ENCODE measurements at regions not wholly inside any gene's neighbourhood (a gene's known extent, or its start where the extent isn't known, plus 50 kb on each side); places are given as distances from the start of the nearest gene placed in this dataset.

DNA sequence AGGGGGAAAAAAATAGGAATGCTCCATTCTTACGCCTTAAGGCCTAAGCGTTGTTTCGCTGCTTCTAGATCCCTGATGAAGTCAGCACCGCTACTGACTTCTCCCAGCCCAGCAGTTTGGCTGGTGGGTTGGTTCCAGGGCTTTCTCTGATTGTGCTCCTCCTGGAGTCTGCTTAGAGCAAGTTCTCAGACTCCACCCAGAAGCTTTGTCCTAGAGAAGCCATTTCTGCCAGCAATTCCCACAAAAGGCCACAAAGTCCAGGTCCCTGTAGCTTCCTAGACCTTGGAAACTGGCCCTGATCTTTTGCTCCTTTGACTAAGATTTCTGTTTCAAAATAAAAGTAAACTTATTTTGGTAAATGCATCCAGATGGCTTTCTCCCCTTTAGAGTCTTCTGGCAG is 65.4 kb downstream of the KCTD12 start:
- no peak for DNase-seq (ENCODE audit: low read depth, low spot score)
- TF ChIP-seq, protein P1, sequence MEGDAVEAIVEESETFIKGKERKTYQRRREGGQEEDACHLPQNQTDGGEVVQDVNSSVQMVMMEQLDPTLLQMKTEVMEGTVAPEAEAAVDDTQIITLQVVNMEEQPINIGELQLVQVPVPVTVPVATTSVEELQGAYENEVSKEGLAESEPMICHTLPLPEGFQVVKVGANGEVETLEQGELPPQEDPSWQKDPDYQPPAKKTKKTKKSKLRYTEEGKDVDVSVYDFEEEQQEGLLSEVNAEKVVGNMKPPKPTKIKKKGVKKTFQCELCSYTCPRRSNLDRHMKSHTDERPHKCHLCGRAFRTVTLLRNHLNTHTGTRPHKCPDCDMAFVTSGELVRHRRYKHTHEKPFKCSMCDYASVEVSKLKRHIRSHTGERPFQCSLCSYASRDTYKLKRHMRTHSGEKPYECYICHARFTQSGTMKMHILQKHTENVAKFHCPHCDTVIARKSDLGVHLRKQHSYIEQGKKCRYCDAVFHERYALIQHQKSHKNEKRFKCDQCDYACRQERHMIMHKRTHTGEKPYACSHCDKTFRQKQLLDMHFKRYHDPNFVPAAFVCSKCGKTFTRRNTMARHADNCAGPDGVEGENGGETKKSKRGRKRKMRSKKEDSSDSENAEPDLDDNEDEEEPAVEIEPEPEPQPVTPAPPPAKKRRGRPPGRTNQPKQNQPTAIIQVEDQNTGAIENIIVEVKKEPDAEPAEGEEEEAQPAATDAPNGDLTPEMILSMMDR (IDR thresholded peaks at IDR 0.05; ENCODE audit: insufficient read depth, low read length, missing control alignments), result no peak
- POLR2A ChIA-PET, result no interaction called here

DNA sequence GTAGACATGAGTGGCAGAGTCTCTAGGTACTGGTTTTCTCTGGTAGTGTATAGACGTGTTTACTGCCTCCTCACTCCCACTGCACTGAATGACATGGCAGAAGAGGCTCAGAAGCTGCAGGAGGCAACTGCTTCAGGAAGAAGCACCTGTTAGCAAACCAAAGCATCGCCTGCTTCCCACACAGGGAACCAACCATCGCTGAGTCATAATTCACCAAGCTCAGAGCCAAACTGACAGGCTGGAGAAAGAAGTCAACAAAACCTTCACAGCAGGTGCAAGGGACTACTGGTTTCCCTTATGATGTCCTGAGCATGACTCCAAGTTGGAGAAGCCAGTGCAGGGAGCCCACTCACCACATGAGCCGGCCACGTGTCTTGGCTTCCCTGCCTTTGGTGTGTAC is 69.8 kb downstream of the KCTD12 start:
- ChIA-PET POLR2A (no interaction called here), CTCF (no interaction called here)
- DNase-seq (ENCODE audit: low read depth, low spot score), result no peak
- TF ChIP-seq, protein P1 (IDR thresholded peaks at IDR 0.05; ENCODE audit: insufficient read depth, low read length, missing control alignments), result no peak
- H3K4me3 ChIP-seq (ENCODE audit: low read depth, low read length), result no peak overlapping the region

More for the DNA sequence above, 65.4 kb downstream of the KCTD12 start:
- CTCF ChIA-PET, result no interaction called here
- no peak overlapping the region for H3K4me3 ChIP-seq (ENCODE audit: low read depth, low read length)

DNA sequence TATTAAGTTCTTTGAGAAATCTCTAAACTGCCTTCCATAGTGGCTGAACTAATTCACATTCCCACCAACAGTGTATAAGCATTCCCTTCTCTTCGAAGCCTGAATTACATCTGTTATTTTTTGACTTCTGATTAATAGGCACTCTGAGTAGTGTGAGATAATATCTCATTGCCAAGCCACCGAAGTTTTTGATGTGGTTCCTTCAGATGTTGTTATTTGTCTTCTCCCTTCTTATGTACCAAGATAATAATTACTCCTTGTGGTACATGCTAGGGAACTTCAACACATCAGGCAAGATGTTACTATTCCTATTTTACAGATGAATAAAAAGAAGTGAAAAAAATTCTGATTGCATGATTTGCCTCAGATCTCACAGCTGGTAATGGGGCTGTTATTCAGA is 70.9 kb downstream of the KCTD12 start:
- H3K4me3 ChIP-seq (ENCODE audit: low read depth, low read length), result no peak overlapping the region
- POLR2A ChIA-PET, result no interaction called here
- TF ChIP-seq, protein P1 (IDR thresholded peaks at IDR 0.05; ENCODE audit: insufficient read depth, low read length, missing control alignments), result no peak
- DNase-seq (ENCODE audit: low read depth, low spot score), result no peak
- CTCF ChIA-PET, result no interaction called here

DNA sequence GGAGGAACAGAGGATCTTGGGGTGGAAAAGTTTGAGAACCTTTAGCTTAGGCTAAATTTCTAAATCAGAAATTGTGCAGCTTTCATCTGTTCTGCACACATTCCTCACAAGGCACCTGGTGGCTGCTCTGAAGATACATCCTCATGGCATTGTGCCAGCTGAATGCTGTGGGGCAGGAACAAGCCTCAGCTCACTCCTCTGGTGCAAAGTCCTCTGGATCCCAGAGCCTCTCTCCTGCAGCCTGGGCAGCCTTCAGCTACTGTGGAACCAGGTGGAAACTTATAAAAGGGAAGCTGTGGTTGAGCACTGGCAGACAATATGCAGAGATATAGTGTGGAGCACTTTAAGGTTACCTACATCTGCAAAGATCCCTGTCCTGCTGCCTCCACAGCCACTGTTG is 72.3 kb downstream of the KCTD12 start:
- no peak overlapping the region for H3K4me3 ChIP-seq (ENCODE audit: low read depth, low read length)
- TF ChIP-seq, protein P1 (IDR thresholded peaks at IDR 0.05; ENCODE audit: insufficient read depth, low read length, missing control alignments), result no peak
- ChIA-PET POLR2A (no interaction called here), CTCF (no interaction called here)
- DNase-seq (ENCODE audit: low read depth, low spot score), result no peak

DNA sequence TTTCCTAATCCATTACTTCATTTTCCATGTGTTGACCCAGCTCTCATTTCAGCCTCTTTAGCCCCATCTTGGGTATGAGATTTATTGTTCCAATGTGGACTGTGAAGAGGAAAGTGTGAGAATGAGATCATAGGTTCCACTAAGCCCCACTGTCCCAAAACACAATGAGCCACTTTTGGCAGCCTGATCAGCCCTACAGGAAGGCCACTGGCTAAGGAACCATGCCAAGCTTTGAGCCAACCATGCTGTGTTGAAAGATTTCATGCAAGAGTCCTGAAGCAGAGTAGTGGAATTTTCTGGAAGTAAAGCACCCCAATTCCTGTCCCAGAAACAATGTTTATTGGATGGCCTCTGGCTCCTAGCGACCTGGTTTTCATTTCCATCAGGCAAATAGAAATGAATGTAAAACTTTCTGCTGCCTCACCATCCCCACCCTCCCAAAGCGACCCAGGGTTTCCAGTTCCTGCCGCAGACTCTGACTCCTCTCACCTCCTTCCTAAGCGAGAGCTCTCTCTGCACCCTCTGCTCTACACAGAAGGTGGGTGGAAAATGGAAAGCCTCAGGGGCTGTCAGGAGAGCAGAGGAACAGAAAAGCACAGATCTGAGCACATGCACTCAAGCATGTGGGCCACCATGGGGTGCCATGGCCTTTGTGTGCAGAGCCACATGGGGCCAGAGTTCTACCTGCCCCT is 73.1 kb downstream of the KCTD12 start:
- TF ChIP-seq, protein P1 (IDR thresholded peaks at IDR 0.05; ENCODE audit: insufficient read depth, low read length, missing control alignments), result no peak
- POLR2A ChIA-PET, result no interaction called here
- no peak for DNase-seq (ENCODE audit: low read depth, low spot score)
- H3K4me3 ChIP-seq (ENCODE audit: low read depth, low read length), result no peak overlapping the region
- CTCF ChIA-PET, result no interaction called here

DNA sequence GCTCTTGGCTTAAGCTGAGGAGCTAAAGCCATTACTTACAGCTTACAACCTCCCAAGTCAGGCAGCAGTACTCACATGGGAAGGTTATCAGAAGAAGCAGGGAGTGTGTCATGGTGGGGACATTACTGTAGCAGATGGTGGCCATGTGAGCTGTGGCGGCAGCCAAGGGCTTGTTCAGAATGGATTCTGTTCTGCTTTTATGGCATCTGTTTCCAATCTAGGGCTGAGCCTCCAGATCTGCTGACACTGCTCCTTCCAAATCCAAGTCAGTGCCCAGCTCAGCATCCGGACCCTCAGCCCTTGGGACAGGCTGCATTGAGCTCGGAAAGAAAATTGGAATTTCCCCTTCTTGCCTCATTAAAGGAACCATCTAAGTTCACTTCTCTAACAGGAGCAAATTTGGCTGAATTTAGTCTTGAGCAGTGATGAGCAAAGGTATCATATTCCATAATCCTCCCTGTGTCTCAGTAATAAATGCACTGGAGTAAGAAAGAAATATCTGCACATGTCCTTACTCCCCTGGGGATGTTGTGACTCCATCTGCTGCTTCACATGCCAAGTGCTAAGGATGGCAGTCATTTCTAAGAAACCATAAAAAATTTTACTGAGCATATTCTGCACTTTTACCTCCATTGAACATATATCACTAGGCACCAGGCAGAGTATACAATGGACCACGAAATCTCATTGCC is 73.9 kb downstream of the KCTD12 start:
- DNase-seq (ENCODE audit: low read depth, low spot score), result no peak
- TF ChIP-seq, protein P1 (IDR thresholded peaks at IDR 0.05; ENCODE audit: insufficient read depth, low read length, missing control alignments), result no peak
- ChIA-PET POLR2A (no interaction called here), CTCF (no interaction called here)
- no peak overlapping the region for H3K4me3 ChIP-seq (ENCODE audit: low read depth, low read length)

Data from AG04449 (cell line).